ENCODE measurements at regions not wholly inside any gene's neighbourhood (a gene's known extent, or its start where the extent isn't known, plus 50 kb on each side); places are given as distances from the start of the nearest gene placed in this dataset.

- TF ChIP-seq CTCF (IDR thresholded peaks at IDR 0.05): no peak
- Histone ChIP-seq H3K9me3 (no peaks in the 10 kb centered on the region), H3K36me3 (peaks cover 17% of the 10 kb centered on the region), H3K4me1 (peaks cover 0 to 82% of the 10 kb centered on the region in 2 donors), H3K27me3 (no peaks in the 10 kb centered on the region), H3K27ac (peak overlapping the region; percentile 71 to 79), H3K4me3 (no peak overlapping the region)
- peak; percentile 78 for DNase-seq (ENCODE audit: low spot score)
These were observed 70.4 kb downstream of the NCOR2 start for GRCh38 chr12:124497039-124497438.

- Histone ChIP-seq H3K4me1 (peaks cover 0 to 82% of the 10 kb centered on the region in 2 donors), H3K27ac (peak overlapping the region; percentile 71 to 79)
- DNase-seq (ENCODE audit: low spot score): no peak
These were observed 70.8 kb downstream of the NCOR2 start for GRCh38 chr12:124496584-124496983.

GRCh38 chr12:124495194-124495983 is 72.0 kb downstream of the NCOR2 start:
- no peak for DNase-seq (ENCODE audit: low spot score)
- Histone ChIP-seq H3K27me3 (no peaks in the 10 kb centered on the region), H3K27ac (peak overlapping the region in 1 of 2 donors; percentile 79), H3K4me3 (no peak overlapping the region), H3K4me1 (peaks cover 0 to 82% of the 10 kb centered on the region in 2 donors), H3K9me3 (no peaks in the 10 kb centered on the region), H3K36me3 (peaks cover 17% of the 10 kb centered on the region)
- TF ChIP-seq CTCF (IDR thresholded peaks at IDR 0.05): no peak

More at GRCh38 chr12:124496584-124496983, 70.8 kb downstream of the NCOR2 start:
- H3K9me3 ChIP-seq: no peaks in the 10 kb centered on the region
- TF ChIP-seq CTCF (IDR thresholded peaks at IDR 0.05): no peak
- no peak overlapping the region for H3K4me3 ChIP-seq
- no peaks in the 10 kb centered on the region for H3K27me3 ChIP-seq
- H3K36me3 ChIP-seq: peaks cover 17% of the 10 kb centered on the region

- Histone ChIP-seq H3K27ac (peak overlapping the region in 1 of 2 donors; percentile 79), H3K9me3 (no peaks in the 10 kb centered on the region), H3K4me1 (peaks cover 0 to 81% of the 10 kb centered on the region in 2 donors), H3K4me3 (no peak overlapping the region), H3K36me3 (peaks cover 17% of the 10 kb centered on the region), H3K27me3 (no peaks in the 10 kb centered on the region)
- no peak for TF ChIP-seq CTCF (IDR thresholded peaks at IDR 0.05)
- DNase-seq (ENCODE audit: low spot score): no peak
These were observed 72.7 kb downstream of the NCOR2 start for GRCh38 chr12:124494751-124495129.

- peaks cover 17% of the 10 kb centered on the region for H3K36me3 ChIP-seq
- no peak overlapping the region for H3K4me3 ChIP-seq
- H3K9me3 ChIP-seq: no peaks in the 10 kb centered on the region
- no peak for TF ChIP-seq CTCF (IDR thresholded peaks at IDR 0.05)
- H3K27me3 ChIP-seq: no peaks in the 10 kb centered on the region
- H3K4me1 ChIP-seq: peaks cover 0 to 80% of the 10 kb centered on the region in 2 donors
- no peak for DNase-seq (ENCODE audit: low spot score)
- H3K27ac ChIP-seq: no peak overlapping the region
These were observed 73.3 kb downstream of the NCOR2 start for GRCh38 chr12:124493809-124494750.

Data from right atrium auricular region (tissue), 2 donors.